HG02623 (cell line): ENCODE measurements at regions not wholly inside any gene's neighbourhood (a gene's known extent, or its start where the extent isn't known, plus 50 kb on each side); places are given as distances from the start of the nearest gene placed in this dataset.
A peak's percentile ranks its signal among the peaks of the same experiment; 100 is the strongest.

Experiments used
- ATAC-seq: cut with Tn5 transposase; IDR thresholded peaks from one replicate; pipeline ENCODE4 v1.9.1; 2021; ENCODE audit warnings: moderate library complexity; ENCODE audit not compliant: unreplicated experiment

DNA sequence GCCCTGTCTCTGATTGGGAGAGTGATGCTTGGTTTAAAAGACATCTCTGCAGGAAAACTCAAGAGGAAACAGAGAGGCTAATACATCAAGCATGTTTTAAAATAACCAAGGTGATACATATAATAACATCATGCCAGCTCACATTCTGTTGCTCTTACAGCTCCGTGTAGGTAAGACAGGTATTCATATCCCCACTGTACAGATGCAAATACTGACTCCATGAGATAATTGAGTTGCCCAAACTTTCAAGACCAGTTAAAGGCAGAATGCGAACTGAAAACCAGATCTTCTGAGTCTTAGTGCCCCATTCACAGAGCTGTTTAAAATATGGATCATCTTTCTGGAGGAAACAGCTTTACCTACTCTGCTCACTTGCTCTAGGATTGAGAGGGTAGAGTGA is 214.0 kb downstream of the PIK3R1 start:
- ATAC-seq = no peak

DNA sequence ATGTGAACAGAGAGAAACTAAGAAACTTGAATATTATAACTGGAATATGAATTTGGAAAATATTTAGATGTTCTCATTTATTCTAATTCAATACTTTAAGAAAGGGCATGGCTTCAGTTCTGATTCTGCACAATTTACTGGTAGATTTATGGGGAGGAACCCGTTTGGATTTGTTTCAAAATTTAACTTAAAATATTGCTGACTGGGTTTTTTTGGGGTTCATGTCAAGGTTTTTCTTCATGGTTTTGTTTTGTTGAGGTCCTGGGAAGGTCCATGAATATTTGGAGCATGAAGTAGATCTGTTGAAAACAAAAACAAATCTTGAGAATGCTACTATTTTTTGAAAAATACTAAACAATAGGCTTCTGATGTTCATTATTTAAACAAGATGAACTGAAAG is 214.7 kb downstream of the PIK3R1 start:
- ATAC-seq = no peak

GRCh38 chr5:68431186-68431585 is 215.6 kb downstream of the PIK3R1 start:
- ATAC-seq = no peak

DNA sequence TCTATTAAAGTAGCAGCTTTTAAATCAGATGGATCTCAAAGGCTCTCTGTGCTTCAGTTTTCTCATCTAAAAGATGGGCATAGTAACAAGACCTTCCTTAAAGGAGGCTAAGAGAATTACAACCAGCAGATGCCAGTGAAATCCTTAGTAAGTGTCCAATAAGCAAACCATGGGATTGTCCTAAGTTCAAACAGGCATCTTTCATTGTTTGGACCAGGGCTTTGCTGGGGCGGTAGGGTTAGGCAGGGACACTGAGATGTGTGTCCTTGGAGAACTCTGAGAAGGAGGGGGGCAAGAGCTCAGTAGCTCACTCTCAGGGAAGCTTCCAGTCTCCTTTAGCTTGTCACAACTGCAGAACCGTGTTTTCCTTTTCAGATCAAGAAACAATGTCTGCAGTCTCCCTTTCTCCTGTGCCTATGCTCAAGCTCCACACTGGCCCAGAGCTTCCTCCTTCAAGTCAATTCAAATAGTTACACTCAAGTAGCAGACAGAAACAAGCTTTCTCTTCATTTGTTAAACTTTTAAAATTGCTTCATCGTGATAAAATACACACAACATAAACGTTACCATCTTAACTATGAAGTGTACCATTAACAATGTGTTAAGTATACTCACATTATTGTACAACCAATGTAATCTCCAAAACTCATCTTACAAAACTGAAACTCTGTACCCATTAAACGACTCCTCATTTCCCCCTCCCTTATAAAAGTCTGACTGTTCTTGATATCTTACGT is 216.2 kb downstream of the PIK3R1 start:
- no peak for ATAC-seq

- ATAC-seq = no peak
Measured at GRCh38 chr5:68432682-68433081, 217.1 kb downstream of the PIK3R1 start.

DNA sequence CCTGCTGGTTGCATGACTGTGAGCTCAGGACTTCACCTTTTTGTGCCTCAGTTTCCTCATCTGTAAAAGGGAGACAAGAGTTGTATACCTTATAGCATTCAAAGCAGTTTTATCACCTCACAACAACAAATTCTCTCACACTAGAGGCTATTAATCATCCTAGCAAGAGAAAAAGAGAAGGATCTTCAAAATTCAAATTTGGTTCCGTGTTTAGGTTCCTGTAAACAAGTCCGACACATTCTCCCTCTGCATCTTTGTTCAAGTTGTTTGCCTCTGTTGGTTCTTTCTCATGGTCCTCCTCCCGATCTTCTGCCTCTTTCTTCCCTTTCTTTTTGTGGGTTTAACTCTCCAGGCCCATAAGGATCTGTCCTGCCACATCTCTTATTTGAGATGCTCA is 218.0 kb downstream of the PIK3R1 start:
- no peak for ATAC-seq

DNA sequence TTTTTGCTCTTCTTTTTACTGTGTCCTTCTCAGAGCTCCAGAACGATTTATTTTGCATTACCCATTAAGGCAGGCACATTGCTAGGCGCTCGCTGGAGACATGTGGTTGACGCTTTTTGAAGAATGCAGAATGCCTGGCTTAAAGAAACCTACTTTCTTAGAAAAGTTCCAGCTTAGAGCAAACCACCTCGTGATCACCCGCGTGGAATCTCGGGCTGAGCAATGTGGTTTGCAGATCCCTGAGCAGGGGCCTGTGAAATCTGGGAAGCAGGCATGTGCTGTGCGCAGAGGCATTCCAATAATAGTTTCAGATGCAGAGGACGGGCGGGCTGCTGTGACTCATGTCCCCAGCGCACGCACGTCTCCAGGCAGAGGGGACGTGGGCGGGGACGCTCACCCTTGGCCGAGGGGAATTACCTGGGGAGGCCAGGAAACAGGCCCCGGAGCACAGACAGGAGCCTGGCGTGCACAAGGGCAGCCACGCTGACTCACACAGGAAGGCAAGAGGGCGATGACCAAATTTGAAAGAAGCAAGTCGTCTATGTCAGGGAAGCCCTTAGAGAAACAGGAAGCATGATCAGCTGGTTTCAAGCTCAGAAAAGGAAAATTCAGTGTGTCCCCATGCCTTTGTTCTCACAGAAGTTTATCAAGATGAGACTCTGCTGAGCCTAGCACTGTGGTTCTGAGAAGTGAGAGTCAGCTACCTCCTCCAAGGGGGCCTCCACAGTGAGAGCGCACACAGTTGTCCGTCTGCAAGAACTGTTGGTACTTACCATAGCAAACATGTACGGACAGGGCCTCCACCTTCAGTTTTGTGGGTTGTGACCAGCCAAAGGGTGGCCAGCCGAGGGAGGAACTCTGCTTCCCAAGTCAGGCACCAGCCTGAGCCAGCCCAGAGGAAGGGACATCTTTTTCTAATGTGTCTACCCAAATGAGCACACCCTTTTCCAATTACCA is 218.6 kb downstream of the PIK3R1 start:
- peak; percentile 96 for ATAC-seq

GRCh38 chr5:68435611-68436010 is 220.1 kb downstream of the PIK3R1 start:
- ATAC-seq = no peak

- no peak for ATAC-seq
Measured at GRCh38 chr5:68436686-68437520, 221.3 kb downstream of the PIK3R1 start.

DNA sequence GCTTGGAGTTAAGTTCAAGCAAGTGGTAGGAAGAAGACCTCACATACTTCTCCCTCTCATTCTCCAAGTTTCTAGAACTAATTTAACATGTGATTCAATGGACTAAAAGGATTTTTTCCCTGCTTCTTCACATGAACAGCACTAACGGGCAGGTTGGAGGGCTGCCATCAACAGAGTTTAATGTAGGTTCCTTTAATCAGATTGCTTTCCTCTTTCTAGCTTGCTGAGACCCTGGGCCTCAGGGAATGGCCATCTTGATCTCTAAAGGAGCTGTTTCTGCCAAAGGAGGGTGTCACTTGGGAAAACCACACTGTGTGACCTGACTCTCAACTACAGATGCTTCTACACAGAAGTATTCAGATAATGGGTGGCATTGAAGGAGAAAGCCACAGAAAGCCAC is 223.3 kb downstream of the PIK3R1 start:
- ATAC-seq = no peak

GRCh38 chr5:68440245-68440644 is 224.7 kb downstream of the PIK3R1 start:
- no peak for ATAC-seq

GRCh38 chr5:68440651-68441050 is 225.1 kb downstream of the PIK3R1 start:
- ATAC-seq = no peak

- no peak for ATAC-seq
Measured at GRCh38 chr5:68441309-68442073, 225.9 kb downstream of the PIK3R1 start.

DNA sequence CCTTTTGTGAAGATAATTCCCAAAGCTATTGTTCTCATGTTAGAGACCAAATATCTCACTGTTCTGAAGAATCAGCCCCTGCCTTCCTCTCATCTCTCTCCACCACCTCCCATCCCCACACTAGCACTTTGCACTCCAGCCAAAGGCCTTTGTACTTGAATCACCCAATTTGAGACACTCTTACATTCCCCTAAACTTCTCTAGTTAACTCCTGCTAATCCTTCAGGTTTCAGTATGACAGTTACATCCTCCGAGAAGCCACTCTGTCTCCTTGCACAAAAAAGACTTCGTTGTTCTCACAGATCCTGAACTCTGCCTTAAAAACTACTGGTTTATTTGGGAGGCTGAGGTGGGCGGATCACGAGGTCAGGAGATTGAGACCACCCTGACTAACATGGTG is 227.5 kb downstream of the PIK3R1 start:
- ATAC-seq = no peak

GRCh38 chr5:68444048-68444447 is 228.5 kb downstream of the PIK3R1 start:
- no peak for ATAC-seq

GRCh38 chr5:68444833-68445232 is 229.3 kb downstream of the PIK3R1 start:
- ATAC-seq = no peak

GRCh38 chr5:68445257-68446069 is 229.9 kb downstream of the PIK3R1 start:
- no peak for ATAC-seq

GRCh38 chr5:68446070-68446357 is 230.5 kb downstream of the PIK3R1 start:
- ATAC-seq = no peak

DNA sequence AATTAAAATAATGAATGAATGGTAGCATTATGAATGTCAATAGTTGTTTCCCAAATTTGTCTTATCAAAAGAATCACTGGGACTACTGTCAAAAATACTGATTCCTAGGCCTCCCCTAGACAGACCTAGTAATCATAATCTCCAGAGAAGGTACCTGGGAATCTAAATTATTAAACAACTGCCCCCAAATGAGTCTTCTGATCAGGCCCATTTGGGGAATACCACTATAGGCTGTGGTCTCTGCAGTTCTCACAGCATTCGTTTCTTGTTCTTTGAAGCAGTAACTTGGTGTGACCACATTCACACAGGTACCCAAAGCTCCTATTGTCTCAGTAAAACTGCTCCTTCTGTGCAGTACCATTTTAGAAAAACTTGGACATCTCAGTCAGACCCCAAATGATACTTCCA is 230.9 kb downstream of the PIK3R1 start:
- peak; percentile 84 for ATAC-seq
